Mucosa of descending colon (tissue), 3 donors: ENCODE measurements at regions not wholly inside any gene's neighbourhood (a gene's known extent, or its start where the extent isn't known, plus 50 kb on each side); places are given as distances from the start of the nearest gene placed in this dataset.

Source experiments
- ATAC-seq: fragments of 200-7000 bp; cut with Tn5 transposase; one replicate; pipeline ENCODE4 v1.9.1; 2020; ENCODE audit warnings: mild to moderate bottlenecking, moderate library complexity
- DNase-seq, 3 donors: peaks; one replicate each; pipeline ENCODE4 v3.0.0-alpha.2; 2020
- H3K36me3 ChIP-seq: fragments of 200-600 bp; one replicate; pipeline ENCODE4 v1.8.0; 2021; ENCODE audit warnings: low read depth, mild to moderate bottlenecking
- H3K4me1 ChIP-seq: fragments of 200-600 bp; one replicate; pipeline ENCODE4 v1.8.0; 2021; ENCODE audit warnings: low read depth, mild to moderate bottlenecking
- H3K4me3 ChIP-seq: fragments of 200-600 bp; one replicate; pipeline ENCODE4 v1.8.0; 2021; ENCODE audit warnings: mild to moderate bottlenecking
- H3K9me3 ChIP-seq: fragments of 200-600 bp; one replicate; pipeline ENCODE4 v1.8.0; 2021; ENCODE audit warnings: mild to moderate bottlenecking
- CTCF ChIP-seq: fragments of 200-600 bp; IDR thresholded peaks from one replicate; pipeline ENCODE4 v1.8.0; 2022; ENCODE audit warnings: antibody characterized with exemption, mild to moderate bottlenecking
- intact Hi-C, 2 donors: fragments of 100-400 bp; cut with DNase I in 1 of 2; cut with micrococcal nuclease in 1 of 2; formaldehyde crosslinking; loops; one replicate each; pipeline versions ENCODE4 v1.11.0 to v1.11.1; 2022; cut with DNase I, micrococcal nuclease
- donor health status: DM: no; HTN: no; CAD: no; lungs with moderate emphysema.
- donor health status: DM: no; HTN: no; CAD: no.
- donor health status: DM: no; HTN: yes; CAD: no.

- Histone ChIP-seq H3K36me3 (no peaks in the 10 kb centered on the region), H3K9me3 (no peaks in the 10 kb centered on the region), H3K4me3 (no peak overlapping the region), H3K4me1 (no peaks in the 10 kb centered on the region)
- ATAC-seq (no peak), DNase-seq (no peak)
- intact Hi-C loops = no loop called here
- TF ChIP-seq CTCF = no peak
These were observed 53.9 kb upstream of the PLPP4 start for GRCh38 chr10:120403109-120403508.

GRCh38 chr10:120406376-120406775 is 50.7 kb upstream of the PLPP4 start:
- intact Hi-C loops = no loop called here
- TF ChIP-seq CTCF = no peak

More at GRCh38 chr10:120406376-120406775, 50.7 kb upstream of the PLPP4 start:
- Histone ChIP-seq H3K4me1 (peaks cover 7% of the 10 kb centered on the region), H3K36me3 (no peaks in the 10 kb centered on the region), H3K9me3 (no peaks in the 10 kb centered on the region), H3K4me3 (no peak overlapping the region)
- ATAC-seq = peak; percentile 94
- DNase-seq = peak in 2 of 3 donors; percentile 40 to 78
